Right forelimb (tissue), 1 donor: ENCODE measurements at regions not wholly inside any gene's neighbourhood (a gene's known extent, or its start where the extent isn't known, plus 50 kb on each side); places are given as distances from the start of the nearest gene placed in this dataset.
"Not testable (repeated sequence)": the region's sequence is repeated elsewhere in the genome, so short reads cannot be mapped to it uniquely, and the experiment has no call there.

Experiments used
- DNase-seq: peaks from one replicate; pipeline ENCODE4 v3.0.0-alpha.2; 2018

- DNase-seq: not testable (repeated sequence)
Measured at GRCh38 chr2:132273585-132273984, 111.8 kb upstream of the ANKRD30BL start.

- DNase-seq: no peak
Measured at GRCh38 chr2:132274000-132274399, 112.2 kb upstream of the ANKRD30BL start.

GRCh38 chr2:132275396-132275795 lies 113.6 kb upstream of the ANKRD30BL start:
- no peak for DNase-seq

GRCh38 chr2:132276571-132276981 lies 114.8 kb upstream of the ANKRD30BL start:
- no peak for DNase-seq

- no peak for DNase-seq
Measured at GRCh38 chr2:132278267-132278666, 116.5 kb upstream of the ANKRD30BL start.

- no peak for DNase-seq
Measured at GRCh38 chr2:132279344-132279743, 117.6 kb upstream of the ANKRD30BL start.

- no peak for DNase-seq
Measured at GRCh38 chr2:132279930-132280615, 118.3 kb upstream of the ANKRD30BL start.

GRCh38 chr2:132280912-132281311 lies 119.2 kb upstream of the ANKRD30BL start:
- DNase-seq: no peak

GRCh38 chr2:132282104-132282503 lies 120.4 kb upstream of the ANKRD30BL start:
- not testable (repeated sequence) for DNase-seq

GRCh38 chr2:132282911-132283310 lies 121.2 kb upstream of the ANKRD30BL start:
- DNase-seq: no peak

GRCh38 chr2:132286289-132286911 lies 124.6 kb upstream of the ANKRD30BL start:
- not testable (repeated sequence) for DNase-seq

- DNase-seq: not testable (repeated sequence)
Measured at GRCh38 chr2:132287910-132288309, 126.2 kb upstream of the ANKRD30BL start.

- not testable (repeated sequence) for DNase-seq
Measured at GRCh38 chr2:132289138-132289537, 127.4 kb upstream of the ANKRD30BL start.

- not testable (repeated sequence) for DNase-seq
Measured at GRCh38 chr2:132289812-132290211, 126.8 kb upstream of the GPR39 start.

GRCh38 chr2:132300592-132301378 lies 115.8 kb upstream of the GPR39 start:
- not testable (repeated sequence) for DNase-seq

- DNase-seq: peak; percentile 85
Measured at GRCh38 chr2:132304661-132305380, 111.8 kb upstream of the GPR39 start.

- DNase-seq: not testable (repeated sequence)
Measured at GRCh38 chr2:132307613-132308198, 108.9 kb upstream of the GPR39 start.

- not testable (repeated sequence) for DNase-seq
Measured at GRCh38 chr2:132309203-132309602, 107.4 kb upstream of the GPR39 start.

- DNase-seq: not testable (repeated sequence)
Measured at GRCh38 chr2:132315546-132315945, 101.1 kb upstream of the GPR39 start.

- not testable (repeated sequence) for DNase-seq
Measured at GRCh38 chr2:132317026-132317680, 99.5 kb upstream of the GPR39 start.

GRCh38 chr2:132318481-132318880 lies 98.1 kb upstream of the GPR39 start:
- not testable (repeated sequence) for DNase-seq

GRCh38 chr2:132324005-132324404 lies 92.6 kb upstream of the GPR39 start:
- DNase-seq: not testable (repeated sequence)
